CD14-positive monocyte (primary cell): ENCODE measurements at regions not wholly inside any gene's neighbourhood (a gene's known extent, or its start where the extent isn't known, plus 50 kb on each side); places are given as distances from the start of the nearest gene placed in this dataset.

Source experiments
- DNase-seq, 3 donors: peaks; one replicate each; pipeline ENCODE4 v3.0.0-alpha.2; 2011 to 2022
- H2AFZ ChIP-seq: 2 replicates; pipeline ENCODE4 v1.6.0; 2012; ENCODE audit warnings: mild to moderate bottlenecking, low read depth, low read length, inconsistent platforms; ENCODE audit not compliant: insufficient read depth, poor library complexity, severe bottlenecking
- H3K27ac ChIP-seq, 2 donors: 1 replicate in 1 of 2; 2 replicates in 1 of 2; pipeline ENCODE4 v1.5.1; 2012 to 2013; ENCODE audit warnings: low read length in 2 of 2, control low read depth in 1 of 2, inconsistent platforms in 1 of 2, low read depth in 1 of 2, mild to moderate bottlenecking in 1 of 2
- H3K27me3 ChIP-seq, 2 donors: one replicate each; pipeline versions ENCODE4 v1.6.0 to v1.6.1; 2011 to 2013; ENCODE audit warnings: low read length in 2 of 2; ENCODE audit not compliant: control insufficient read depth in 2 of 2, insufficient read depth in 2 of 2
- H3K36me3 ChIP-seq, 2 donors: replicated peaks in 1 of 2; 1 replicate in 1 of 2; 2 replicates in 1 of 2; pipeline versions ENCODE4 v1.5.1 to v1.6.1; 2012 to 2013; ENCODE audit warnings: low read length in 2 of 2, control low read depth in 1 of 2, inconsistent platforms in 1 of 2, mild to moderate bottlenecking in 1 of 2; ENCODE audit not compliant: insufficient read depth in 2 of 2, control insufficient read depth in 1 of 2
- H3K4me1 ChIP-seq, 2 donors: 1 replicate in 1 of 2; 2 replicates in 1 of 2; pipeline versions ENCODE4 v1.5.1 to v1.6.1; 2012 to 2013; ENCODE audit warnings: low read length in 2 of 2, control low read depth in 1 of 2, inconsistent platforms in 1 of 2, mild to moderate bottlenecking in 1 of 2, moderate library complexity in 1 of 2; ENCODE audit not compliant: insufficient read depth in 2 of 2, control insufficient read depth in 1 of 2
- H3K4me2 ChIP-seq: replicated peaks from 2 replicates; pipeline ENCODE3; 2012; ENCODE audit warnings: low read length, moderate library complexity, mild to moderate bottlenecking; ENCODE audit not compliant: poor library complexity, severe bottlenecking; ENCODE audit errors: extremely low read depth
- H3K4me3 ChIP-seq, 3 experiments: fragments of 200-600 bp in 1 of 3; sonication (generic) in 1 of 3; replicated peaks in 1 of 3; 1 replicate in 2 of 3; 2 replicates in 1 of 3; pipeline ENCODE4 v1.5.1; 2011 to 2013; ENCODE audit warnings: low read length in 3 of 3, mild to moderate bottlenecking in 3 of 3, control low read depth in 2 of 3, low read depth in 2 of 3, inconsistent platforms in 1 of 3, moderate library complexity in 1 of 3
- H3K79me2 ChIP-seq: 2 replicates; pipeline ENCODE4 v1.6.0; 2012; ENCODE audit warnings: mild to moderate bottlenecking, control low read depth, inconsistent platforms, low read length, moderate library complexity; ENCODE audit not compliant: insufficient read depth
- H3K9ac ChIP-seq: 2 replicates; pipeline ENCODE4 v1.6.0; 2017; ENCODE audit warnings: low read length, mild to moderate bottlenecking; ENCODE audit not compliant: insufficient read depth, poor library complexity, severe bottlenecking
- H3K9me3 ChIP-seq, 2 donors: replicated peaks in 1 of 2; 1 replicate in 1 of 2; 2 replicates in 1 of 2; pipeline versions ENCODE4 v1.5.1 to v1.6.1; 2012 to 2013; ENCODE audit warnings: low read length in 2 of 2, control low read depth in 1 of 2; ENCODE audit not compliant: control insufficient read depth in 1 of 2, insufficient read depth in 1 of 2
- H4K20me1 ChIP-seq: 2 replicates; pipeline ENCODE4 v1.6.0; 2012; ENCODE audit warnings: mild to moderate bottlenecking, low read length, control low read depth, moderate library complexity; ENCODE audit not compliant: insufficient read depth
- H3K27ac Mint-ChIP-seq, 7 donors: one replicate each; pipeline ENCODE4 v1.8.0; 2020; ENCODE audit warnings: mild to moderate bottlenecking in 7 of 7, mixed read lengths in 7 of 7, moderate library complexity in 6 of 7, inconsistent platforms in 2 of 7
- H3K27me3 Mint-ChIP-seq, 3 donors: one replicate each; pipeline ENCODE4 v1.8.0; 2021 to 2022; ENCODE audit warnings: low read depth in 3 of 3, mild to moderate bottlenecking in 3 of 3, mixed read lengths in 3 of 3, moderate library complexity in 3 of 3, inconsistent platforms in 1 of 3
- H3K36me3 Mint-ChIP-seq, 2 donors: one replicate each; pipeline ENCODE4 v1.8.0; 2020; ENCODE audit warnings: mixed read lengths in 2 of 2, inconsistent platforms in 1 of 2, mild to moderate bottlenecking in 1 of 2
- H3K4me1 Mint-ChIP-seq: one replicate; pipeline ENCODE4 v1.8.0; 2020; ENCODE audit warnings: mild to moderate bottlenecking, mixed read lengths
- H3K4me3 Mint-ChIP-seq, 2 donors: one replicate each; pipeline ENCODE4 v1.8.0; 2020; ENCODE audit warnings: mild to moderate bottlenecking in 2 of 2, mixed read lengths in 2 of 2, moderate library complexity in 1 of 2
- H3K9me3 Mint-ChIP-seq, 7 donors: one replicate each; pipeline ENCODE4 v1.8.0; 2020 to 2022; ENCODE audit warnings: mixed read lengths in 7 of 7, mild to moderate bottlenecking in 6 of 7, moderate library complexity in 6 of 7, inconsistent platforms in 2 of 7
- WGBS: methylation state at CpG from one replicate; pipeline ENCODE4 v1.1.5; 2013; ENCODE audit warnings: missing lambda C conversion rate; ENCODE audit not compliant: insufficient coverage; 5-methylcytosine and 5-hydroxymethylcytosine counted together
- intact Hi-C, 2 donors: fragments of 100-400 bp; cut with micrococcal nuclease; formaldehyde crosslinking; loops; one replicate each; pipeline versions ENCODE4 v1.15.0 to v1.15.1; 2023
- TF ChIP-seq, protein P1 (sequence below): fragments of 200-600 bp; IDR thresholded peaks from one replicate; pipeline ENCODE4 v1.8.0; 2022; ENCODE audit warnings: antibody characterized with exemption, mild to moderate bottlenecking

DNA sequence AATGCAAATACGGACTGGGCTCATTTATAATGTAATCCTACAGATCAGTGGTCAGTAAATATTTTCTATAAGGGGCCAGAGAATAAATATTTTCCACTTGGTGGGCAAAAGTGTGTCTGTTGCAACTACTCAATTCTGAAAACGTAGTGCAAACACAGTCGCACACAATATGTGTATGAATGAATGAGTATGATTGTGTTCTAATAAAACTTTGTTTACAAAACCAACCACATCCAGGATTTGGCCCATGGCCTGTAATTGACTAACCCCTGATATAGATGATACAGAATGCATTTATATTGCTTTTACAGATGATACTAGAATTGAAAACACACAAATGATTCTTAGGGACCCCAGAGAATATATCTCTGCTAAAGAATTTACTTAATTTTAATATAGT lies 197.6 kb downstream of the ASB9 start:
- no peak for DNase-seq
- intact Hi-C loops, result no loop called here
- Mint-ChIP-seq H3K27me3 (peaks cover 0 to 4% (median 1%) of the 10 kb centered on the region in 3 donors), H3K4me3 (no peak overlapping the region), H3K9me3 (peaks cover 0 to 2% (median 0%) of the 10 kb centered on the region in 7 donors), H3K27ac (no peak overlapping the region), H3K4me1 (no peaks in the 10 kb centered on the region), H3K36me3 (no peaks in the 10 kb centered on the region)
- Histone ChIP-seq H3K9ac (no peak overlapping the region), H3K79me2 (no peaks in the 10 kb centered on the region), H3K27me3 (no peaks in the 10 kb centered on the region), H3K36me3 (no peaks in the 10 kb centered on the region), H4K20me1 (no peaks in the 10 kb centered on the region), H2AFZ (no peak overlapping the region), H3K4me2 (no peak overlapping the region), H3K9me3 (no peaks in the 10 kb centered on the region), H3K4me1 (no peaks in the 10 kb centered on the region), H3K4me3 (no peak overlapping the region), H3K27ac (no peak overlapping the region)
- WGBS, result no CpG with 5 or more reads among the region's 3 CpGs
- TF ChIP-seq, protein P1, sequence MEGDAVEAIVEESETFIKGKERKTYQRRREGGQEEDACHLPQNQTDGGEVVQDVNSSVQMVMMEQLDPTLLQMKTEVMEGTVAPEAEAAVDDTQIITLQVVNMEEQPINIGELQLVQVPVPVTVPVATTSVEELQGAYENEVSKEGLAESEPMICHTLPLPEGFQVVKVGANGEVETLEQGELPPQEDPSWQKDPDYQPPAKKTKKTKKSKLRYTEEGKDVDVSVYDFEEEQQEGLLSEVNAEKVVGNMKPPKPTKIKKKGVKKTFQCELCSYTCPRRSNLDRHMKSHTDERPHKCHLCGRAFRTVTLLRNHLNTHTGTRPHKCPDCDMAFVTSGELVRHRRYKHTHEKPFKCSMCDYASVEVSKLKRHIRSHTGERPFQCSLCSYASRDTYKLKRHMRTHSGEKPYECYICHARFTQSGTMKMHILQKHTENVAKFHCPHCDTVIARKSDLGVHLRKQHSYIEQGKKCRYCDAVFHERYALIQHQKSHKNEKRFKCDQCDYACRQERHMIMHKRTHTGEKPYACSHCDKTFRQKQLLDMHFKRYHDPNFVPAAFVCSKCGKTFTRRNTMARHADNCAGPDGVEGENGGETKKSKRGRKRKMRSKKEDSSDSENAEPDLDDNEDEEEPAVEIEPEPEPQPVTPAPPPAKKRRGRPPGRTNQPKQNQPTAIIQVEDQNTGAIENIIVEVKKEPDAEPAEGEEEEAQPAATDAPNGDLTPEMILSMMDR, result no peak

DNA sequence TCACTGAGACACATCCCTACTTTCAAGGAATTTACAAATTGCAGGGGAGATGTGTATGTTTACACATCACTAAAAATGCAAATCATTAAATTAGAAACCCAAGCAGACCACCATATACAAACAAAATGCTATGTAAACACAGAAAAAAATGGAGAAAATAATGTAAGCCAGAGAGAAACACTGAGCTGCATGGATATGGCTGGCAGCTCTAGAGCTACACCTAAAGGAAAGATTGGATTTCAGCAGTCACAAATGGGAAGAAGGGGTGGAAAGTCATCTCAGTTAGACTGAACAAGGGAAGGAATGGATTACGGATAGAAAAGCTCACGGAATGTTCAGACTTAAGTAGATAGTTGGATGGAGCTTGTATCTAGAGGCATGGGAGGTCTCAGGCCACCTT lies 186.3 kb downstream of the MOSPD2 start:
- H3K4me1 Mint-ChIP-seq, result no peaks in the 10 kb centered on the region
- no peak overlapping the region for H3K4me2 ChIP-seq
- no peak for DNase-seq
- H3K27me3 ChIP-seq, result no peaks in the 10 kb centered on the region
- no peak overlapping the region for H3K4me3 ChIP-seq
- no peaks in the 10 kb centered on the region for H3K36me3 ChIP-seq
- no peak overlapping the region for H3K27ac ChIP-seq
- no peaks in the 10 kb centered on the region for H3K36me3 Mint-ChIP-seq
- intact Hi-C loops, result no loop called here
- no peak overlapping the region for H3K4me3 Mint-ChIP-seq
- no peaks in the 10 kb centered on the region for H3K4me1 ChIP-seq
- H3K27ac Mint-ChIP-seq, result no peak overlapping the region
- no peak overlapping the region for H2AFZ ChIP-seq
- peaks cover 0 to 11% (median 4%) of the 10 kb centered on the region in 7 donors for H3K9me3 Mint-ChIP-seq
- no CpG with 5 or more reads among the region's 2 CpGs for WGBS
- TF ChIP-seq, protein P1, result no peak
- no peaks in the 10 kb centered on the region for H4K20me1 ChIP-seq
- no peak overlapping the region for H3K9ac ChIP-seq
- no peaks in the 10 kb centered on the region for H3K79me2 ChIP-seq
- no peaks in the 10 kb centered on the region for H3K9me3 ChIP-seq
- H3K27me3 Mint-ChIP-seq, result peaks cover 0 to 4% (median 0%) of the 10 kb centered on the region in 3 donors
